ENCODE measurements at regions not wholly inside any gene's neighbourhood (a gene's known extent, or its start where the extent isn't known, plus 50 kb on each side); places are given as distances from the start of the nearest gene placed in this dataset.
"Not testable (repeated sequence)": the region's sequence is repeated elsewhere in the genome, so short reads cannot be mapped to it uniquely, and the experiment has no call there.

GRCh38 chr6:26234421-26235301, 130.3 kb upstream of the BTN3A2 start:
- peak; percentile 70 for DNase-seq (ENCODE audit: low spot score)

GRCh38 chr6:26235302-26235670, 129.7 kb upstream of the BTN3A2 start:
- DNase-seq (ENCODE audit: low spot score): no peak

DNA sequence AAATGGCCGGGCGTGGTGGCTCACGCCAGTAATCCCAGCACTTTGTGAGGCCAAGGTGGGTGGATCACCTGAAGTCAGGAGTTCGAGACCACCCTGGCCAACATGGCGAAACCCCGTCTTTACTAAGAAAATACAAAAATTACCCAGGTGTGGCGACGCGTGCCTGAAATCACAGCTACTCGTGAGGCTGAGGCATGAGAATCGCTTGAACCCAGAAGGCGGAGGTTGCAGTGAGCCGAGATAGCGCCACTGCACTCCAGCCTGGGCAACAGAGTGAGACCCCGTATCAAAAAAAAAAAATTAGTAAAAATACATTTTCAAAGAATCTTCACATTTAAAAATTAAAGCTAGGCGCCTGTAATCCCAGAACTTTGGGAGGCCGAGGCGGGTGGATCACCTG, 125.6 kb upstream of the BTN3A2 start:
- not testable (repeated sequence) for DNase-seq (ENCODE audit: low spot score)

- peak; percentile 67 for DNase-seq (ENCODE audit: low spot score)
Measured at GRCh38 chr6:26240157-26241032, 124.6 kb upstream of the BTN3A2 start.

DNA sequence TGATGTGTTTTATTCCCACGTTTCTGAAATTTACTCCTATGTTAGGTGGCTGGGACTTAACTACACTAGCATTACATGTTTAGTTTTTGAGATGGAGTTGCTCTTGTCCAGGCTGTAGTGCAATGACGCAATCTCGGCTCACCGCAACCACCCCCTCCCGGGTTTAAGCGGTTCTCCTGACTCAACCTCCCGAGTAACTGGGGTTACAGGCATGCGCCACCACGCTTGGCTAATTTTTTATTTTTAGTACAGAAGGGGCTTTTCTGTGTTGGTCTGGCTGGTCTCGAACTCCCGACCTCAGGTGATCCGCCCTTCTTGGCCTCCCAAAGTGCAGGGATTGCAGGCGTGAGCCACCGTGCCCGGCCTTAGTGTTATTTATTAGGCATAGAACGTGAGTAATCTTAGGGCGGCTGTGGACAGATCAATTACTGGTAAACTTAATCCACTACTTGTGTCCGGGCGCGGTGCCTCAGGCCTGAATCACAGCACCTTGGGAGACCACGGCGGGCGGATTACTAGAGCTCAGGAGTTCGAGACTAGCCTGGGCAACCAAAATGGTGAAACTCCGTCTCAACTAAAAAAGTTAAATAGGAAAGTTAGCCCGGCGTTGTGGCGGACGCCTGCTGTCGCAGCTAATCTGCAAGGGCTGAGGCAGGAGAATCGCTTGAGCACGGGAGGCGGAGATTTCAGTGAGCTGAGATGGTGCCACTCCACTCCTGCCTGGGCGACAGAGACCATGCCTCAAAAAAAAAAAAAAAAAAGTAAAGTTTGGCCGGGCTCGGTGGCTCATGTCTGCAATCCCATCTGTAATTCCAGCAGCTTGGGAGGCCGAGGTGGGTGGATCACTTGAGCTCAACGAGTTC, 123.7 kb upstream of the BTN3A2 start:
- no peak for DNase-seq (ENCODE audit: low spot score)

DNA sequence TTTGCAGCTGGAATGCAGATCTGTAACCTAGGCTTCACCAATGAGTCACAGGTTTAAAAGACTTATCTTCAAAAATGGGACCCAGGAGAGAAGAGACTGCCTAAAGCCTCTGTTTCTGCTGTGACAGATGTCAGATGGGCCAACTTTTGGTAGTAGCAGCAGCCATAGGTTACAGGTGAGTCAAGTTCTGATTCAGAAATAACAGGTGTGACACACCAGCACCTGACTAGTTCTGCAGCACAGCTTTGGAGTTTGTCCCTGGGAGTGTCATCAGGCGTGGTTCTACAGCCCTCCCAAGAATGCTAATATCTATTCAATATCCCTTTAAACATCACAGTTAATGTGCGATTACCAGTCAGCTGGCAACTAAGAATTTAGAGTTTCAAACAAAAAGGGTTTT, 121.9 kb upstream of the BTN3A2 start:
- no peak for DNase-seq (ENCODE audit: low spot score)

- no peak for DNase-seq (ENCODE audit: low spot score)
Measured at GRCh38 chr6:26243752-26244151, 121.2 kb upstream of the BTN3A2 start.

DNA sequence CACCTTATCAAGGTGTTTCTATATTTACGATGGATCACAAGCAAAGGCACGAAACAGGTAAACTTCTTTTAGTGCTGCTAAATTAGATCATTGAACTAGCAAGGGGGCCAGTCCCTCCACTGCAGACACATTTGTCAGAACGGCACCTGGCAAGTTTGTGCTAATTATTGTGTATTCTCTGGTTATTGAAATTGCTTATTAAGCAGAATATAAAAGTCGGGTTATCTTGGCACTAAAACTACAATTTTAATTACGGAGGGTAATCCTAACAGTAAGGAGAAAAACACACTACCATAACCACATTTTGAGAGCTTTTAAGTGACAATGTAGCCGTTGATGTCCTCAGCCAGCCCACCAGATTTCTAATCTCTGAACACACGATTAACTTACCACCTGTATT, 118.9 kb upstream of the BTN3A2 start:
- DNase-seq (ENCODE audit: low spot score): no peak

- DNase-seq (ENCODE audit: low spot score): no peak
Measured at GRCh38 chr6:26246553-26246952, 118.4 kb upstream of the BTN3A2 start.

DNA sequence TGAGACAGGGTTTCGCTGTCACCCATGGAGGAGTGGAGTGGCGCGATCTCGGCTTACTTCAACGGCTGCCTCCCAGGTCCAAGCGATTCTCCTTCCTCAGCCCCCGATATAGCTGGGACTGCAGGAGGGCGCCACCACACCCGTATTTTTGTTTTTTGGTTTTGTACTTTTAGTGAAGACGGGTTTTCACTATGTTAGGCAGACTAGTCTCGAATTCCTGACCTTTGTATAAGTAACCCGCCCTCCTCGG, 115.4 kb upstream of the BTN3A2 start:
- DNase-seq (ENCODE audit: low spot score): no peak

DNA sequence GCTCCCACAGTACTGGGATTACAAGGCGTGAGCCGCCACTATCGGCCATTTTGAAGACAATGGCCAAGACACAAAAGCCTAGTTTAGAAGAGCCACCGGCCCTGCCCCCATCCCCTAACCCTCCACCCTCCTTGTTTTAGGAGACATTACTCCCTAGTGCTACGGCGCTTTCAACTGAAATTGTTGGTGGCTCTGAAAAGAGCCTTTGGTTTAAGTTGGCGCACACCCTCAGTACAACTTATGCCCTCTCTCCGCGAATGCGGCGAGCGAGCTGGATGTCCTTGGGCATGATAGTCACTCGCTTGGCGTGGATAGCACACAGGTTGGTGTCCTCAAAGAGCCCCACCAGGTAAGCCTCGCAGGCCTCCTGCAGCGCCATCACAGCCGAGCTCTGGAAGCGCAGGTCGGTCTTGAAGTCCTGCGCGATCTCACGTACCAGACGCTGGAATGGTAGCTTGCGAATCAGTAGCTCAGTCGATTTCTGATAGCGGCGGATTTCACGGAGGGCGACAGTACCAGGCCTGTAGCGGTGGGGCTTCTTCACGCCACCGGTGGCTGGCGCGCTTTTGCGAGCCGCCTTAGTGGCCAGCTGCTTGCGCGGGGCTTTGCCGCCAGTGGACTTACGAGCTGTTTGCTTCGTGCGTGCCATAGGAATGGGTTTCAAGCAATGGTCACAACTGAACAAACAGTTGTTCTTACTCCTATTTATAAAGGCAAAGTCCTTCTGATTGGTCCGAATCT, 114.9 kb upstream of the BTN3A2 start:
- peak; percentile 24 for DNase-seq (ENCODE audit: low spot score)

GRCh38 chr6:26250698-26251044, 114.3 kb upstream of the BTN3A2 start:
- peak; percentile 14 for DNase-seq (ENCODE audit: low spot score)

DNA sequence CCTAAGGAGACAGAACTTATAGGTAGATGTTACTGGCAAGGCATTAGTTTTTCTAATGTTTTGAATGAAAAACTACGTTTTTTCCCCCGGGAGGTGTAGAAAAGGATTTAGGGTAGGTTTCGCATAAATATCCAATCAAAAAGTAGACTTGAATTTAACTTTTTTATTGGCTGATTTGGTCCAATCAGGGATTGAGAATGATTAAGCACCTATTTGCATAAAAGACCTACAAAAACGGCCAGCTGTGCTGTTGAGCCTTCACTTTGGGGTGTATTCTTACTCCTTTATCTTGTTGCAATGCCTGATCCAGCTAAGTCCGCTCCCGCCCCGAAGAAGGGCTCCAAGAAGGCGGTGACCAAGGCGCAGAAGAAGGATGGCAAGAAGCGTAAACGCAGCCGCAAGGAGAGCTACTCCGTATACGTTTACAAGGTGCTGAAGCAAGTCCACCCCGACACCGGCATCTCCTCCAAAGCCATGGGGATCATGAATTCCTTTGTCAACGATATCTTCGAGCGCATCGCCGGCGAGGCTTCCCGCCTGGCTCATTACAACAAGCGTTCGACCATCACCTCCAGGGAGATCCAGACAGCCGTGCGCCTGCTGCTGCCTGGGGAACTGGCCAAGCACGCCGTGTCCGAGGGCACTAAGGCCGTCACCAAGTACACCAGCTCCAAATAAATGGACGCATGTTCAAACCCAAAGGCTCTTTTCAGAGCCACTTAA, 113.5 kb upstream of the BTN3A2 start:
- DNase-seq (ENCODE audit: low spot score): peak; percentile 64

GRCh38 chr6:26252077-26252472, 112.9 kb upstream of the BTN3A2 start:
- no peak for DNase-seq (ENCODE audit: low spot score)

GRCh38 chr6:26254724-26255123, 110.3 kb upstream of the BTN3A2 start:
- no peak for DNase-seq (ENCODE audit: low spot score)

DNA sequence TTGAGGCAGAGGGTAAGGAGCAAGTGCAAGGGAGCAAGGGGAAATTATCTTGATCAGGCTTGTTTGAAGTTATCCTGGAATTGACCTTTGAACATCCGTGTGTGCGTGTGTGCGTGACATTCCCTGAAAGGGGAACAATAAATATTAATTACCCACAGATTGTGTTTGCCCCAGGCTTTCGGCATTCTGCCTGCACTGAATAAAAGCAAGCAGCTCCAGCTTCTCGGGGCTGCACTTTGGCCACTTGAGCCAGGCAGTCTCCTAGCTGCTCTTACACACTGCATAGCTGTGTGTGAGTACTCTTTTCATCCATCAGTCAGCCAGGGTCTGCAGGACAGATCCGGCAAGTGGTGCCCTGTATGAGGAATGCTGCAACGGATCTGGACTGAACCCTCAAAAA, 107.7 kb upstream of the BTN3A2 start:
- DNase-seq (ENCODE audit: low spot score): no peak

- DNase-seq (ENCODE audit: low spot score): no peak
Measured at GRCh38 chr6:26258212-26258977, 106.6 kb upstream of the BTN3A2 start.

DNA sequence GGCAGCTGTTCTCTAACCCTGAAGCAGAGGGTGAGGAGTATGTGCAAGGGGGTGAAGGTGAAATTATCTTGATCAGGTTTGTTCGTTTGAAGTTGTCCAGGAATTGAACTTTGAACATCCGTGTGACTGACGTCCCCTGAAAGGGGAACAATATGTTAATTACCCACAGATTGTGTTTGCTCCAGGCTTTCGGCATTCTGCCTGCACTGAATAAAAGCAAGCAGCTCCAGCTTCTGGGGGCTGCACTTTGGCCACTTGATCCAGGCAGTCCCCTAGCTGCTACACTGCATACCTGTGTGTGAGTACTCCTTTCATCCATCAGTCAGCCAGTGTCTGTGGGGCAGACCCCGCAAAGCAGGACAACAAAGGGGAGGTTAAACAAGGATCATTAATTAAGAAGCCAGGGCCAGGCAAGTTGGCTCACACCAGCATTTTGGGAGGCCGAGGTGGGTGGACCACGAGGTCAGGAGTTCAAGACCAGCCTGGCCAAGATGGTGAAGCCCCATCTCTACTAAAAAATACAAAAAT, 104.8 kb upstream of the BTN3A2 start:
- no peak for DNase-seq (ENCODE audit: low spot score)

DNA sequence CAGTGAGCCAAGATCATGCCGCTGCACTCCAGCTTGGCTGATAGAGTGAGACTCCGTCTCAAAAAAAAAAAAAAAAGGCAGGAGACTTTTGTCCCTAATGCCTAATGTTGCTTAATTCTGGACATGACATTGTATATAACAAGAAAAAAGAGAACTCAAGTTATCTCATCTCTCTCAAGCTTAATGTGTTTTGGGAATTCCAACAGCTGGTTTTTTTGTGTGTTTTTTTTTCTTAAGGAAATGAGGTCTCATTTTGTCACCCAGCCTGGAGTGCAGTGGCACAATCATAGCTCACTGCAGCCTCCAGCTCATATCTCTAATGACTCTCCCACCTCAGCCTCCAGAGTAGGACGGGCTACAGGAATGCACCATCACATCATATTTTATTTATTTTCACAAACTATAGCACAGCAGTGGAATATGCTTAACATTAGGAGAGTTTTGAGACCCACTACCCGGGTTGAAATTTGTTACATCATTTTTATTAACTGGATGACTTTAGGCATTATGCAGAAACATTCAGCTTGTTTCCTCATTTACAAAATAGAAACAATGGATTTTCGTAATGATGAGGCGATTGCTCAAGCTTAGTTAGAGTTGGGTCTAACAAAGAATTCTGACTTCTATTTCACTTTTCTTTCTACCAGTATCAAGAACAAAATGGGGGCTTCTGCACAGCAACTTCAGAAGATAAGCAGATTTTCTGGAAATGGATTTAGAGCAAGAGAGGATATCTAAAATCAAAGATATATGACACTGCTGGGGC, 104.1 kb upstream of the BTN3A2 start:
- no peak for DNase-seq (ENCODE audit: low spot score)

Data from AG08395 (cell line).